Kidney tubule cell (primary cell): ENCODE measurements at regions not wholly inside any gene's neighbourhood (a gene's known extent, or its start where the extent isn't known, plus 50 kb on each side); places are given as distances from the start of the nearest gene placed in this dataset.

ENCODE experiments used
- DNase-seq: peaks from one replicate; pipeline ENCODE4 v3.0.0-alpha.2; 2018; ENCODE audit warnings: low spot score

DNA sequence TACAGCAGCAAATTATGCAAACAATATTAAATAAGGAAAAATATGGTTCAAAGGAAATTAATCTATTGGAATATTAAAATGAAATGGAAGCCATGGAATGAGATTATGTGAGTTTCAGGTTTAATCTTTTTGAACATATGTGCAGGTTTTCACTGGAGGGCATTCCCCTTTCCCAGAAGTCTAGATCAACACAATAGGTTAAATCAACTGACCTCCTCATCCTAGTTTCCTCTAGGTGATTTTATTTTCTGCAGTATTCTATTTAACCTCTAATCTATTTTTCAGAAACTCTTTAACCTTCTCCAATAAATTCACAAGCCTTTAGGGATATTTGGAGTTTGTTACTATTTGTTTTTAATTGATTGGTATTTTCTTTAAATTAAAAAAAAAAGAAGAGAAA is 2657.6 kb upstream of the PCDH20 start:
- no peak for DNase-seq

DNA sequence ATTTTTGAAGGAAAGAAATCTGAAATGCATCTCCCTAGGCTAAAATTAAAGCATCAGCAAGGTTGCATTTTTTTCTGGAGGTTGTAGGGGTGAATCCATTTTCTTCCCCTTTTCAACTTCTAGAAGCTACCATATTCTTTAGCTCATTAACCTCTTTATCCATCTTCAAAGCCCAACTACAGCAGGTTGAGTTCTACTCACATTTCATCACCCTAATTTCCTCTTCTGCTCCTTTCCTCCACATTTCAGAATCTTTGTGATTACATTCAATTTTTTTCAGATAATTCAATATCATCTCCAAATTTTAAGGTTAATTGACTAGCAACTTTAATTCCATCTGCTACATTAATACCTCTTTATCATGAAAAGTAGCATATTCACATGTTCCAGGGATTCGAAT is 2655.7 kb upstream of the PCDH20 start:
- DNase-seq = no peak

DNA sequence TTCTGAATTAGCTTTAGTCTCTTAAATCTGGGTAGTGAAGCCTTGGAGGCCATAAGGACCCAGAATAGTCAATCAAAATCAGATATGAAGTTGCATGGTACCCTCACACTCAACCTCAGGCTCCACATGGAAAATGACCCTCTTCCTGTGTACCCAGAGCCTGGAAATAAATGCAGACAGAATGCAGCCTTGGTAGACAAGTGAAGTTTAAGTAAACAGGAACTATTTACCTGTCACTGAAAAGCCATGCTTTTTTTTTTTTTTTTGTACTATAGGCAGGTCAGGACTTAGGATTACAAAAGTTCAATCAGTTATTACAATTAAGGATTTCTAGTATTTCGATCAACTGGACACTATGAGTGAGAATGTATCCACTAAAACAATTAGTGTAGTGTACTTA is 2654.2 kb upstream of the PCDH20 start:
- no peak for DNase-seq

DNA sequence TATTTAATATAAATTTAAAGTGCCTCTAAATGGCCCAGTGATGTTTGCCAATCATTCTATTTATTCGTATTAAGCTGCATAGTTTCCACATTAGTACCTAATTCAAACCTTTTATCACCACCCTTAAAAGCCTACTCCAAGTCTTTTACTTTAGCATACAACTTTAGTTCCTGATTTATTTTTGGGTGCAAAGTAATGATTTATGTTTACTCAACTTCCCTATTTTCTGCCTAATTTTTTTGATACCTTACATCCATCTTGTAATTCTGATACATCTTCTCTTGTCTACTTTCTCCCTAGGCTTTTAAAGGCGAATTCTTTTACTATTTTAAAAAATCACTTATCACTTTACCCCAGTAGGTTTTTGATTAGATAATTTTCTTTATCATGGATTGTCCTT is 2651.1 kb upstream of the PCDH20 start:
- DNase-seq = no peak

DNA sequence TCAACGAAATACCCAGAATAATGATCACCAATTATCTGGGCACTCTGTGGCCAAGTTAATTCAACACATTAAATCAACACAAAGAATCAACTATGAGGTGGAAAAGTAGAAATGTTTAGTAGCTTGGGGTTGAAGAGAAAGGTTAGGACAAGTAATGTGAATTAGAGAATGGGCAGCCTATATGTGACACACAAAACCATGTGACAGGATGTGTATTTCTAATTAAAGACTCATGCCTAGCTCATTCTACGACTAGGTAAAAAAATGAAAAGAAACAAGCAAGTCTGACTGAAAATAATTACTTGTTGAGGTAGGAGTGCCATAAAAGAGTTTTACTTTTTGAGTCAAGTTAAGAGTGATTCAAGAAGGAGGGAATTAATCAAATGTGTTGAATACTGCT is 2646.0 kb upstream of the PCDH20 start:
- no peak for DNase-seq

DNA sequence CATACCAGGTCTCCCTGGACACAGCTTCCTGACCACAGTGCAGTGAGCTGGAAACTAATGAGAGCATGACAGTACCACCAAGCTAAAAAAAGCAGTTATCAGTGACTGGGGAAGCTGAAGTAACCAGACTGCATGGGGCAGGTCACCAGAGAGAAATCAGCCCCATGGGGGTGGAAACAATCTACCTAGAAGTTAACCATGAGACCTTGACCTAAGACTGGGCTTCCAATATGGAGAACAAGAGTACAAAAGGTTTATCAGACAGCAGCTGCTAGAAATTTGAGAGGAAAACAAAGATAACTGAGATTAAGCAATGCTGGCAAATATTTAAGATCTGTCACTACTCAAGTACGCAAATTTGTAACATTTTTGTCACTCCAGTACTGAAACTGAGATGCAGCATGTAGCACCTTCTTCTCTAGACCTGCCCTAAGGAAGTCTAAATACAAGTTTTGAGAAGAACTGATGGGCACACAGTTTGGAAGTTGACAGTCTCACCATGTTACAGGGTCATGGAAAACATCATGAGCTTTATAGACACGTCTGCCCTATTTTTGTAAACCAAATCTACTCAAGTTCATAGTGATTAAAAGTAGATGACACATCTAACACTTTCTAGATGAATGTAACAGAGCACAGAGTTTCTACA is 2641.8 kb upstream of the PCDH20 start:
- peak; percentile 2 for DNase-seq

DNA sequence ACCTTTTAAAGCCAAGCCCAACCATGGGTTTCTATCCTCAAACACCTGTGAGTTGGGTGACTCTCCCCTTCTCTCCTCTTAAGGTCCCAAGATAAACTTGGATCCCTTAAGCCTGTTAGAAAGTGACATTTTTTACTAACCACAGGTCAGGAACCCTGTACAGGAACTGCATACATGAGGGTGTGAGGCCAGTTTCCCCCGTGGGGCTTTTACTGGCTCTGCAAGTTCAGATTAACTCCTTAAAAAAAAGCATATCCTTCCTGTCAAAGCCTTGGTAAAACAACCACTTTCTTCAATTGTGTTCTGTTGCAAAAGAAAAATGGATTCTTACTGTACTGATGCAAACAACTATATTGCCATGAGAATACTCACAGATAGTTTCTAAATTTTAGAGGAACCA is 2638.7 kb upstream of the PCDH20 start:
- DNase-seq = no peak

DNA sequence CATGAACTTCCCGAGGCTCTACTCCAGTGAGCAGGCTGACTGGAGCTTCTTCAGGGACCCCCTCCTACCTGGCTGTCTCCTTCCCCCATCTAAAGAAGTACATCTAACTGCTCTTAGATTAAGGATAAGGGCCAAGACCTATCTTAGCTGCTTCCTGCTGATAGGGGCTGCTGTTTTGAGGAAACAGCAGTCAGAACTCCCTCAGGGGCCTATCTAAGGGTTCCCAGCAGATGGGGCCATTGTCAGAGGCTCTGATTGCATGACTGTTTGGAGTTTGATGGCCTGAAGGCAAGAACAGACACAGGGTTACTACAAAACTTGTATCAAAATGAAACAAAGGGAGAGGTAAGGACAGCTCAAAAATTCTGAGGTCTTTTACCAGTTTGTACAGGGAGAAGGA is 2636.9 kb upstream of the PCDH20 start:
- no peak for DNase-seq

DNA sequence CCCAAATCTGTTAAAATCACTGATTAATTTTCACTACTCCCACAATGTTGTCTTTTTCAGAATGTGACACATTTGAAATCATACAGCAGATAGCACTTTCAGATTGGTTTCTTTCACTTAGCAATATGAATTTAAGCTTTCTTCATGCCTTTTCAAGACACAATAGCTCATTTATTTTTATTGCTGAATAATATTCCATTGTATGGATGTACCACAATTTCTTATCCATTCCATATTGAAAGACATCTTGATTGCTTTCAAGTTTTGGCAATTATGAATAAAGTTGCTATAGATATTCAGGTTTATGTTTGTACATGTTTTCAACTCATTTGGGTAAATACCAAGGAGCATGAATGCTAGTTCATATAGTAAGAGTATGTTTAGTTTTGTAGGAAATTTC is 2635.6 kb upstream of the PCDH20 start:
- DNase-seq = no peak

DNA sequence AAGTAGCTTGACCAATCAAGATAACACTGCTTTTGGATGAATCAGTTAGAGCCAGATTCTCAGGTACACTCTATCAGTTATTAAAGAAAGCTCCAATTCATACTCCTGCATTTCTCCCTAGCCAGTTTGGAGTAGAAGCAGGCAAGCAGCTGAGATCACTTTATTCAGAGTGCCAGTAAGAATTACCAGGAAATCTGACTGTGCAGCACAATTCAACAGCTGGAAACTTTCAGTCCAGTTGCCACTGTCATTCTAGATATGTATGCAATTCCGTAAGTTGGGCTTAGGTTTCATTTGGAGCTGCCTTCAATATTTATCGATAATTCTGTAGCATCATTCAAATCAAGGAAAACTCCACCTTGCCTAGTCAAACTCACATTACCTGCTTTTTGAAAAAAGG is 2625.6 kb upstream of the PCDH20 start:
- DNase-seq = no peak

DNA sequence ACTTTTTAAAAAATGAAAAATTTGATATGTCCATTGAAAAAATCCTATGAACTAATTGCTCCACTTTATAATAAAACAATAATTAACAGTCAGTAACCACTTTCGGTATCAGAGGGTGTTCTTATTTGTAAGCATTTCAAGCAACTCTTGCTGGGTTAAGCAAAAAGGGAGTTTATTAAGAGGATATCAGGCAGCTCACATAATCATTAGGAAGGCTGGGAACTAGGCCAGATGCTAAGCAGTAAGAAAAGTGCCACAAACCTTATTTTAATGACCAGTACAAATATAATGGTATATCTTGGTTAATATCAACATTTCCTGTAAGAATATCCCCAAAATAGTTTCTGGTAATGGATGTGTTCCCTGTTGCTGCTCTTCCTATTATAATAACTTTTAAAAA is 2618.3 kb upstream of the PCDH20 start:
- no peak for DNase-seq

DNA sequence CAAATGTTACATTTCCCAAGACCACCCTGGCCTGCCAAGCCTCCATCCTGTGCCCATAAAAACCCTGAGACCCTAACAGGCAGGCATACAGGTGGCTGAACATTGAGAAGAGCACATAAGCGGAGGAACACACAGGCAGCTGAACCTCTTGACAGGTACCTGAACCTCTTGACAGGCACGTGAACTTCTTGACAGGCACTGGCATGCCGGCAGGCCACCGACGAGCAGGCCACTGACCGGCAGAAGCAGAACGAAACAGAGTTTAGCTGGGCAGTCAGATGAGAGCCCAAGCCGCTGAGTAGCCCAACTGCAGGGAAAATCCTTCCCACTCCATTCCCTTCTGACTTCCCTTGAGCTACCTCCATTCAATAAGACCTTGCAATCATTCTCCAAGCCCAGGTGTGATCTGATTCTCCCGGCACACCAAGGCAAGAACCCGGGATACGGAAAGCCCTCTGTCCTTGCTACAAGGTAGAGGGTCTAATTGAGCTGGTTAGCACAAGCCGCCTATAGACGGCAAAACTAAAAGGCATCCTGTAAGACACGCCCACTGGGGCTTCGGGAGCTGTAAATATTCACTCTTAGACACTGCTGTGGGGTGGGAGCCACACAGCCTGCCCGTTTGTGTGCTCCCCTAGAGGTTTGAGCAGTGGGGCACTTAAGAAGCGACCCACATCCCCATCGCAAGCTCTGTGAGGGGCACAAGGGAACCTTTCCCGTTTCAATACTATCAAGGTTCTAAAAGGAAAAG is 2613.9 kb upstream of the PCDH20 start:
- no peak for DNase-seq

DNA sequence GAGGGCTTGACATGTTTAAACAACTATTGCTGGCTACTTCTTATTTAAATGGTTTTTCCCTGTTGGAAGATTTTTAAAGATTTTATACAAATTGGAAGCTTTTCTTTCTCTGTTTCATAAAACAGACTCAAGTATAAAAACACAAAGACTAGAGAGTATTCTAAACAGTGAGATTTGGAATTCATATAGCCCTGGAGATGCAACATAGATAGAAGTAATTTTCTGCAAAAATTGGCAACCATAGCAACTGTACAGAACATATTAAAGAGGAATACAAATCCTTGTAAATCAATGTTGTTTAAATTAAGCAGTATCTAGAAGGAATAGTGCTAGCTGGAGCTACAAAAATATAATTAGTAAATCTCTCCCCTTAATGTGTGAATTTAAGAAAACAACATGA is 2612.9 kb upstream of the PCDH20 start:
- DNase-seq = no peak

DNA sequence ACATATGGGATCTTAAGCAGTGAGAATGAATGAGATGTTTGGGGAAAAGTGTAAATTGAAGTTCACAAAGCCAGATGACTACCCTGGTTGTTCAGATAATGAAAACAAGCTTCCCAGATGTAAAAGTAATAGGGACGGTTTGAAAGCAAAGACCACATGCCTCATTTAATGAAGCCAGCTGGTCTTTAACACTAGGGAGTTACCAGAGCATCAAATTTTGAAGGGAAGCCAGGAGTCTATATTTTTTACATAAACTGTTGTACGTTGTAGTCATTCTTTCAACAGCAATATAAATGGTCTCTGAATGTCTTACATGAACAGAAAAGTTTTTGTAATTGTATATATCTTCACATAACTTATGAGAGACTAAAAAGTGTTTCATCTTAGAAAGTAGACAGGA is 2604.5 kb upstream of the PCDH20 start:
- DNase-seq = no peak

DNA sequence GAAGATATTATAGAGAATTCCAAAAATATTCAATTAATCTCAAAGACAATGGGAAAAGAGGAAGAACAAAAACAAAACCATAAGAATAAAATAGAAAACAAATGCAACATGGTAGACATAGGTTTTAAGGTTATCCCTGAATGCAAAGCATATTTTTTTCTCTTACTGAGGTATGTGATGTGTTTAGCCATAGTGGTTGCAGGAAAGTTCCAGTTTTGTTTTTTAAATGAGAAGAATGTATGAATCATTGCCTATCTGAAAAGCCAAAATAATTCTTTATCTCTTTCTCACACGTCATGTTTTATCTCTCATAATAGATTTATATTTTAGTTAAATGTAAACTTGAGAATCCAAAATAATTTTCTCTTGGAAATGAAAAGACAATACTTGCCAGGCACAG is 2591.7 kb upstream of the PCDH20 start:
- no peak for DNase-seq

DNA sequence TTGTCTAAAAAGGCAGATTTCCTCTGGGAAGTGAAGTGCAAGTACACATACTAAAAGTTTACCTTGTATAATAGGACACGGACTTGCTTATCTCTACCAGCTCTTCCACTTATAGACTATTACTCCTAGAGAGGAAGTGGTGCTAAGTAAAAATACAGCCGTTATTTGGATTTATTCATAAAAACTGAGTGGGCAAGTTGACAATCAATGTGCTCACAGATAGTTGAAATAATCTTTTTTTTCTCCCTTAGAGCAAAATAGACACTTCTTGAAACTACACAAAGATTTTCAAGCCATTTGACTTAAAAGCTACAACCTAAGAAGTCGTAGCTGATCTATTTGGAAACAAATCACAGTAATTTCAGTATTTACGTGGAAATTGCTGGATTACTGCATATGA is 2584.7 kb upstream of the PCDH20 start:
- DNase-seq = no peak

DNA sequence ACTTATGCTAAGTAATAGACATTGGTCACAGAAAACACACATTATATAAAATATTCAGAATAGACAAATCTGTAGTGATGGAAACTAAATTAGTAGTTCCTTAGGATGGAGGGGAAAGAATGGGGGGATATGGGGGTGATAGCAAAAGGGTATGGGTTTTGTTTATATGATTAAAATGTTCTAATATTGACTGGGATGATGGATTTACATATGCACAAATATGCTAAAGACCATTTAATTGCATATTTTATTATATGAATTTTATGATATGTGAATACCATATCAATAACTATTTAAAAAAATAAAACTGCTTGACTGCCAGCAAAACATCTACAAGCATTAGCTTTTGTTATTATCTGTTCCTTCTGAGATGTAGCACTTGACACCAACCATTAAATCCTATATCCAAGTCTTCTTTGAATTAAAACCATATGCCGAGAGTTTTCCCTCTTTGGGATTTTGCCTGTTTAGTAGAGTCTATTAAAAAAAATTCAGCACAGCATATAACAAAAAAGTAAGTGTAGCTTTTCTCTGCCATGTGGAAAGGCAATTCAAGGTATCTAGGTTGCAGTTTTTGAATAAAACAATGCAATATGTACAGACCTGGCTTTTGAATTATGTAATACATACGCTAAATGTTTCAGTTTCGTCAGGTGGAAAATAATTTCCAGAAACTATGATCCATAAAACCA is 2584.1 kb upstream of the PCDH20 start:
- no peak for DNase-seq

DNA sequence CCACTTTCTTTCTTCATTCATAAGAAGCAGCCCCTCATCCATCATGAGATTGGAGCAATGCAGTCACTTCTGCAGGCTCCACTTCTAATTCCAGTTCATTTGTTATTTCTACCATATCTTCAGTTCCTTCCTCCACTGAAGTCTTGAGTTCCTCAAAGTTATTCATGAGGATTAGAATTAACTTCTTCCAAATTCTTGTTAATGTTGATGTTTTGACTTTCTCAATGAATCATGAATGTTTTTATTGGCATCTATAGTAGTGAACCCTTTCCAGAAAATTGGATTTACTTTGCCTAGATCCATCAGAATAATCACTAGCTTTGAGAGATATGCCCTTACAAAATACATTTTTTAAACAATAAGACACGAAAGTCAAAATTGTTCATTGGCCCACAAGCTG is 2567.7 kb upstream of the PCDH20 start:
- DNase-seq = no peak

DNA sequence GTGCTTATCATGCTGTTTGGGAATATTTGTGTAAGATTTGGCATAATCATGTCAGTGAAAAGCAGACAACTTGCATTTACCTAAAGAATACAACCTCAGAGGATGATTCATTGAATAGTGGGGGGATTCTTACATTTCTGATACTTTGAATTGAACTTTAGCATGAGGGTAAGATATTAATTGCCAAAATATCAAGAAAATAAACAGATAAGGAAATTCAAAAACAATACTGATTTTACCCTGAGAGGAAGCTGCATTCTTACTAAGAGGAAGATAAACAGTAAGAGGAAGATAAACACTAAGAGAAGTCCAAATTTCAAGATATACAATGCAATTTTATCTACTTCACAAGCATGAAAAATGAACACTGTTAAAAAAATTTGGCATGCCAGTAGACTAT is 2564.3 kb upstream of the PCDH20 start:
- no peak for DNase-seq

DNA sequence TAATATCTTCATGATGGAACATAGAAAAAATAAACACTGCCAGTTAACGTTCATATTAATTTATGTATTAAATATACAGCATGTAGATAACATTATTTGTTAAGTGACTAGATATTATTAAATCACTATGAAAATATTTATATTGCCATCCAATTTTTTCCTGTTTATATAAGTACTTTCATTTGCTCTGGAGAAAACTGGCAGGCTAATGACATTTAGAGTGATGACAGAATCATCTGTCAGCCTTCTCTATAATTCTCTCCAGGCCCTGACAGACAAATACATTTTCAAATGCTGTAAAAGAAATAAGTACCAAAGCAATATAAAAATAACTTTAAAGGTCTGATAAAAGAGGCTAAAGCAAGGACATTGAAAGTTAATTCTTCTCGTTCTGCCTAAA is 2556.7 kb upstream of the PCDH20 start:
- no peak for DNase-seq

DNA sequence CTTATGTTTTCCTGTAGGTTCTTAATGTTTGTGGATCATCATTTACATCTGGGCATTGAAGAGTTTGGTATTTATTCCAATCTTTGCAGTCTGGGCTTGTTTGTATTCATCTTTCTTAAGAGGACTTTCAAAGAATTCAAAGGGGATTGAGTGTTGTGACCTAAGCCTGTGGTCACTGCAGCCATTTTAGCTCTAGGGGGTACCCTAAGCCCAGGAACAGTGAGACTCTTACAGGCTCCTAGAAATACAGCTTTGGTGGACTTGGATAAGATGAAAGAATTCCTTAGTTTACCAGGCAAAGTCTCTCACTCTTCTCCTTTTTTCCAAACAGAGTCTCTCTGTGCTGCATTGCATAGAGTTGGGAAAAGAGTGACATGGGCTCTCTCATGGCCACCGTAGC is 2539.0 kb upstream of the PCDH20 start:
- no peak for DNase-seq

DNA sequence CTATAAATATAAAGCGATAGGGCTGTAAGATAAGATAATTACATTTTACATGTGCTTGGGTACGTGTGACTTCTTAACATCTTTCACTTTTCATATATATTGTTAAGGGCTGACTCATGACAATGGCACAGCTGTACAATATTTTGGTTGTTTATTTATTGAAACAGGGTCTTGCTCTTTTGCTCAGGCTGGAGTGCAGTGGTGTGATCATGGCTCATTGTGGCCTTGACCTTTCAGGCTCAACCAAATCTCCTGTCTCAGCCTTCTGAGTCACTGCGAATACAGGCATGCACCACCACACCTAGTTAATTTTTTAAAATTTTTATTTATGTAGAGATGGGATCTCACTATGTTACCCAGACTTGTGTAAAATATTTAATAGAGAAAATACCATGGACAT is 2532.4 kb upstream of the PCDH20 start:
- DNase-seq = peak; percentile 29

DNA sequence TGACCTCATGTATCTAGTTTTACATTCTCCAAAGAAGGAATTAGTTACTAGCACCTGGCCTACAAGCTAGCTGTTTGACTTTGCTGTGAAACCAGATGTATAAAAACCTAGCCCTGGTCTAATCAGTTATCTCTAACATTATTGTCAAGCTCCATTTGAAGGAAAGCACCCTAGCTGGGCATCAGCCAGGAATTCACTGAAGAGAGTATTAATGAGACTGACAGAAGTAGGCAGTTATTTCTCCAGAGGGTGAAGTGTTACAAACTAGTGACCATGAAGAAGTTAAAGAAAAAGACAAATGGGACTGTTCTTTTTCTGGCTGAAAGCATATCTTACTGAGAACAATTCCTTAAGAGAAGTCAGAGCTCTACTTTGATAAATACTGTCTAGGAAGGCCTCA is 2529.3 kb upstream of the PCDH20 start:
- peak; percentile 9 for DNase-seq

DNA sequence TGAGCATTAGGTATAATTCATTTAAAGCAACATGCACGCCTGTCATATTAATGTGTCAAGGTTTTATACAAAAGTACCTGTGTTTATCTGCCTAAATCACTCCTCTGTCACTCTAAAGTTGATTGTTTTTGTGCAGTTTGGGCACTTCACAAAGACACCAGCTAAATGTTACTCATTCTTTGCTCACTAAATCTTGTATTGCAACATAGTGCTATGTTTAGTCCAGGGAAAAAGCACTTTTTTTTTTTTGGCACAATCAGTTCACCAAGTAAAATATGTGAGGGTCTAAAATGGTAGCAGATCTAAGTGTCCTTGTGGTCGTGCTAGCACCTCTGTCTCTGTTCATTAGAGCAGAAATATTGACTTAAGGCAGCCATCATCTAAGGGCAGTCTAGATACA is 2526.7 kb upstream of the PCDH20 start:
- no peak for DNase-seq
